ENCODE measurements at regions not wholly inside any gene's neighbourhood (a gene's known extent, or its start where the extent isn't known, plus 50 kb on each side); places are given as distances from the start of the nearest gene placed in this dataset.
"Not testable (repeated sequence)": the region's sequence is repeated elsewhere in the genome, so short reads cannot be mapped to it uniquely, and the experiment has no call there.

DNA sequence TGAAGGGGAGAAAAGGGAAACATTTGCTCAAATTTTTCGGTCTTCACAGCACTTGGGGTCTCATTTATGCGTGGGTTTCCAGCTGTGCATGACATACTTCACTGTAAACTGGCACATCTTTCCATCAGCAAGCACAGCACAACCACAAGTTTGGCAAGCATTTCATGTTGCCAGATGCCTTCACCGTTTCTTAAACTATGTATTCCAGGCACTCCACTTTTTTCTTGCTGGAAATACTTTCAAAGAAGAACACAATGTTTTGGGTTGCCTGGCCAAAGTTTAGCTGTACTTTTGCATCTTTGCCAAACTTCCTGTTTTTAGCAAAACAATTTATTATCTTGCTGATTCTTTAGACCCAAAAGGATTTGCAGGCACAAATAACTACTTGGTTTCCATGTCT, 194.6 kb upstream of the MEIS1 start:
- DNase-seq, result no peak

GRCh38 chr2:66239655-66240054, 195.3 kb upstream of the MEIS1 start:
- DNase-seq, result no peak

- peak in 1 of 3 experiments; percentile 21 for DNase-seq
Measured at GRCh38 chr2:66237803-66238379, 197.0 kb upstream of the MEIS1 start.

DNA sequence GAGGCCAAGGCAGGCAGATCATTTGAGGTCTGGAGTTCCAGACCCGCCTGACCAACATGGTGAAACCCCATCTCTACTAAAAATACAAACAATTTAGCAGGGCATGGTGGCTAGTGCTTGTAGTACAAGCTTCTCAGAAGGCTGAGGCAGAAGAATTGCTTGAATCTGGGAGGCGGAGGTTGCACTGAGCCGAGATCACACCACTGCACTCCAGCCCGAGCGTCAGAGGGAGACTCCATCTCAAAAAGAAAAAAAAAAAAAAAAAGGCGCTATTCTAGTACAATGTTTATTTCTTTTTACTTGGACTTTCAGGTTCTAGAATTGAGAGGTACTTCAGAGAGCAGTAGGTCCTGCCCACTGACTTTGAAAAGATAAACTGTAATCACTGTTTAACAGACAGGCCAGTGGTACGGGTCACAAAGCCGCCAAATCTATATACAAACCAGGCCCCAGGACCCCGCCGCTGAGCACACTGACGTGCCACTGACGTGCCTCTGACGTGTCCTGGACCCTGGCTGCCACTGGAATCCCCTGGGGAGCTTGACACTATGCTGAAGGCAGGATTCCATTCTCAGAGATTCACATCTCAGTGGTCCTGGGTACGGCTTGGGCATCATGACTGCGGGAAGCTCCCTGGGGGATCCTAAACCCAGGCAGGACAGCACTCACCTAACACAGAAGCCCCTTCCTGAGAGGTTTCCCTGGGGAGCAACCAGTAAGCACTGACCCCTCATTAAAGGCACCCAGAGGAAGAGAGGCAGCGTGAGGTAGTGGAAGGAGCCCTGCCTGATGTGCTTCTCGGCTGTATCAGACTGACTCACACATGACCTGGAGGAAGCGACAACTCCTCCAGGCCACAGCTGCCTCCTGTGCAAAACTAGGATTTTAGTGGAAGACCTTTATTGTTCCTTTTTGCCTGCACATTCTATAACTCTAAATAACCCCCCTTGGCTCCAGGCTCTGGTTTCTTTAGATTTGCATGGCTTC, 197.8 kb upstream of the MEIS1 start:
- no peak for DNase-seq

DNA sequence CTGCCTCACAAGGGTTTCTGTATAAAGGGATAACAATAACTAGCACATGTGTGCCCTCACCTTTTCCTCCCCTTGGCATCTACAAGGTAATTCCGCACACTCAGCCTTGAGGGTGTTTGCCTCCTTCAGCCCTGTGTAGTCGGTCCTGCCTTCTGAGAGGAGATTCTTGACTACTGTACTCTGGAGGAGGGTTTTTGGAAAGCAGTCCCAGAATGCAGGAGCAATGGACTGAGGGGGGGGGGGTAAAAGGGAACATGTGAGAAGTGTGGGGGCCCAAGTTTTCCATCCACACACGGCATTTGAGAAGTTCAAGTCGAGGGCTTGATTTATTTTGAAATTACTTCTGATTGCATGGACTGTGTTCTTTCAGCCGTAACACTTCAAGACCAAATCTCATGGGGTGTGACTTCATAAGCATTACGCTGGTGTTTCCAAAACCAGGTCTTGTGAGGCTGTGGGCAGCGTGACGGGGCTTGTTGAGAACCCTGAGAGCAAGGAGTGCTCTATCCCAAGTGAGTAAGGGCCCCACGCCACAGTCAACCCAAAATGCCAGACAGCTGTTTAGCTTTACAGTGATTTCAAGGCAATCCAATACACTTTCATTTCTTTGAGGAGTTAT, 198.7 kb upstream of the MEIS1 start:
- DNase-seq, result peak in 1 of 3 experiments; percentile 93

GRCh38 chr2:66235428-66235827, 199.5 kb upstream of the MEIS1 start:
- DNase-seq, result no peak

DNA sequence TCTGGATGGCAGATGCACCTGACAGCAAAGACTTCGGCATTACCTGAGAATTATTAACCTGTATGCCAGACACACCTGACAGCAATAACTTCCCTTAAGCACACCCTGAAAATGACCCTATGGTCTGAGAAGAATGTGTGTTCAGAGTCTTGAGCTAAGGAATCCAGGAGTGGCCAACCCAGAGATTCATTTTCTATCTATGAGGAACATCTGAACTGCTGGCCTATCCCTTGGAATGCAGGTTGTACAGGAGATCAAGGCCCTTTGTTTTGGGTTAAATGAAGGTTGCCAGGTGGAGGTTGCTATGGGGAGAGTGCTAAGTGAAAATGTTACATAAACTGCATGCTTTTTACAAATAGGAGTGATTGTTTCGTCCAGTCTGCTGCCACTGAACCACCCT, 200.9 kb upstream of the MEIS1 start:
- DNase-seq, result no peak

DNA sequence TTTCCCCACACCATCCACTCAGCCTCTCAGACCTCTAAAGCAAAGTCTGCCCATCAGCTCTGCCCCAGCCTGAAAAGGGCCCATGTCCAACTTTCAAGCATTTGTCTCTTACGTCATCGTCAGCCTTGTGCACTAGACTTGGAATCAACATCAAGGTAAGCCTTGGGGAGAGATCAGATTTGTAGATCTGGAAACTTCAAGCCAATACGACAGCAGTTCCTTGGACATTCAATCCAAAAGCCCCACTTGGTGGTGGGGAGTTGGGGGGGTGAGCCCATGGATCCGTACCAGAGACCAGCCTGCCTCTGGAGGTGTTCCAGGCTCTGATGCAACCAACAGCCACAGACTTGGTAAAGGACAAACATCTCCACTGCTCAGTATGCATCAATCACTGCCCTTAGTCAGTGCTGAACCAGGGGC, 206.8 kb upstream of the MEIS1 start:
- no peak for DNase-seq

DNA sequence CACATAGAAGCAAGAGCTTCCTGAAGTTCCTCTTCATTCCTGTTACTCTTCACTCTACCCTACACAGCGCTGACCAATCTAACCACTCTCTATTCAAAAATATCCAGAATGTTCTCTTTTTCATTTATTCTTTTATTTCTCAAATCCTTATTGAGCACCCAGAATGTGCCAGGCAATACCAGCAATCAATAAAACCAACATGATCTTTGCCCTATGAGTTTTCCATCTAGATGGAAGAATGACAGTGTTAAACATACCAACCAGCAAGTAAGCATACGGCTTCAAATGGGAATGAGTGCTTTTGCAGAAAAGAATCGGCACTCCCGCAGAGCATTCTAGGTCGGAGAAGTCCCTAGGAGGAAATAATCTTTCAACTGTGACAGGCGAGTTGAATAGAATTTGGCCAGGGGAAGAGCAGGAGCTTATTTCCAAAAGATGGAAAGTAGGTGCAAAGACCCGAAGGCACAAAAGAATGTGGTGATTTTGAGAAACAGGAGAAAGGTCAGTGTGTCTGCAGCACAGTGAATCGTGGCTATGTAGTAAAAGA, 217.8 kb upstream of the MEIS1 start:
- DNase-seq, result no peak

DNA sequence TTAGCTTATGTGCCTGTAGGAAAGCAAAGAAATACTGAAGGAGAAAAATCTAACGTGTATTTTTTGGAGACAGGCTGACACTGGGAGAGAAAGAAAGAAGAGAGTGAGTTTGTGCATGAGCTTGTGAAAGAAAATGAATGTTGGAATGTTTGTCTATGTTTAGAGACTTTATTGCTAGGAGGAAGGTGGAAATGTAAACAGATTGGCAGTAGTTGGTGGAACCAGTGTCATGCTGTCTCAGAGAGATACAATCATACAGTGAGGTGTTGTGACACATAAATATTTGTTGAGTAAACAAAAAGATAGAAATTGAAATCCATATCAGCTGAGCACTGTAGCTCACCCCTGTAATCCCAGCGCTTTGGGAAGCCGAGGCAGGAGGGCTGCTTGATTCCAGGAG, 222.2 kb upstream of the MEIS1 start:
- DNase-seq, result no peak

DNA sequence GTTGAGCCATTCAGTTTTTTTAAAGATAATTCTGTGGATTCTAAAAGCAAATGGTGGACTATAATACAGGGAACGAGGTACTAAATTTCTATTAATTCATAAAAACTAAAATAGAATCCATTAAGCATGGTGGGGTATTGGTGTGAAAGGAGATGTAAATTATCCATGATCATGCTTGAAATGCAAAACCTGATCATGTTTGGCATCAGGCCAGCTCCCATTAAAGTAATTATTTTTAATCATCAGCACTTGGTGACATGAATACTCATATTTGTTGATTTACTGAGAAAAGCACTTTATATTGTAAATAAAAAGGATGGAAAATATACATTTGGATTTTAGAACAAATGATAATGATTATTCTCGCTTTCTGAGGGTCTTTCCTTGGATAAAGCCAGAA, 232.3 kb upstream of the MEIS1 start:
- DNase-seq, result peak in 2 of 3 experiments; percentile 60 to 89

- DNase-seq, result no peak
Measured at GRCh38 chr2:66201242-66201641, 233.7 kb upstream of the MEIS1 start.

GRCh38 chr2:66198873-66199272, 236.1 kb upstream of the MEIS1 start:
- peak in 2 of 3 experiments; percentile 40 to 84 for DNase-seq

- peak in 1 of 3 experiments; percentile 28 for DNase-seq
Measured at GRCh38 chr2:66192888-66193287, 242.0 kb upstream of the MEIS1 start.

- DNase-seq, result no peak
Measured at GRCh38 chr2:66191311-66191710, 243.6 kb upstream of the MEIS1 start.

- DNase-seq, result no peak
Measured at GRCh38 chr2:66189553-66189952, 245.4 kb upstream of the MEIS1 start.

GRCh38 chr2:66186537-66186936, 248.4 kb upstream of the MEIS1 start:
- DNase-seq, result no peak

- no peak for DNase-seq
Measured at GRCh38 chr2:66185497-66186054, 249.3 kb upstream of the MEIS1 start.

DNA sequence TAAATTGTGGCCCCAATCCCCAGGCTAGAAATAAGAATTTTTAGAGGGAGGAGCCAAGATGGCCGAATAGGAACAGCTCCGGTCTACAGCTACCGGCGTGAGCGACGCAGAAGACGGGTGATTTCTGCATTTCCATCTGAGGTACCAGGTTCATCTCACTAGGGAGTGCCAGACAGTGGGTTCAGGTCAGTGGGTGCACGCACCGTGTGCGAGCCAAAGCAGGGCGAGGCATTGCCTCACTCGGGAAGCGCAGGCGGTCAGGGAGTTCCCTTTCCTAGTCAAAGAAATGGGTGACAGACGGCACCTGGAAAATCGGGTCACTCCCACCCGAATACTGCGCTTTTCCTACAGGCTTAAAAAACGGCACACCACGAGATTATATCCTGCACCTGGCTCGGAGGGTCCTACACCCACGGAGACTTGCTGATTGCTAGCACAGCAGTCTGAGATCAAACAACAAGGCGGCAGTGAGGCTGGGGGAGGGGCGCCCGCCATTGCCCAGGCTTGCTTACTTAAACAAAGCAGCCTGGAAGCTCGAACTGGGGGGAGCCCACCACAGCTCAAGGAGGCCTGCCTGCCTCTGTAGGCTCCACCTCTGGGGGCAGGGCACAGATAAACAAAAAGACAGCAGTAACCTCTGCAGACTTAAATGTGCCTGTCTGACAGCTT, 257.7 kb upstream of the MEIS1 start:
- not testable (repeated sequence) for DNase-seq

- DNase-seq, result no peak
Measured at GRCh38 chr2:66174491-66174890, 260.4 kb upstream of the MEIS1 start.

DNA sequence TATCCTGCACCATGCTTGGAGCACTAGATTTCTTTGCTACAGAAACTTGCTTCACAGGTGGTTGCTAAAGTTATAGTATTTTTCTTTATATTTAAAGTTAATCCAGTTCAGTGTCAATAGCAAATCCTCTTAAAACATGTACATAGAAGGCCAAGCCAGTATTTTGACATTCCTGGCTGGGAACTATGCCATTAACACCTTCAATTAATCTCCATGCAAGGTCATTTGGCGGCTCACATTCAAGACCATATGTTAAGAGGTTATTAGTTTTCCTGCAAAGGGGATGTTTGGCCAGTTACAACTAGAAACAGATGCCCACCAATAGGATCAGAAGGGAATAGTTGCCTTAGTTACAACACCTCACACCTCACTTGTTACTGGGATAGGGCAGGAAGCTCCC, 261.3 kb upstream of the MEIS1 start:
- DNase-seq, result peak in 1 of 3 experiments; percentile 19

GRCh38 chr2:66171530-66171929, 263.4 kb upstream of the MEIS1 start:
- DNase-seq, result peak in 2 of 3 experiments; percentile 27 to 73
